ENCODE measurements at regions not wholly inside any gene's neighbourhood (a gene's known extent, or its start where the extent isn't known, plus 50 kb on each side); places are given as distances from the start of the nearest gene placed in this dataset.

DNA sequence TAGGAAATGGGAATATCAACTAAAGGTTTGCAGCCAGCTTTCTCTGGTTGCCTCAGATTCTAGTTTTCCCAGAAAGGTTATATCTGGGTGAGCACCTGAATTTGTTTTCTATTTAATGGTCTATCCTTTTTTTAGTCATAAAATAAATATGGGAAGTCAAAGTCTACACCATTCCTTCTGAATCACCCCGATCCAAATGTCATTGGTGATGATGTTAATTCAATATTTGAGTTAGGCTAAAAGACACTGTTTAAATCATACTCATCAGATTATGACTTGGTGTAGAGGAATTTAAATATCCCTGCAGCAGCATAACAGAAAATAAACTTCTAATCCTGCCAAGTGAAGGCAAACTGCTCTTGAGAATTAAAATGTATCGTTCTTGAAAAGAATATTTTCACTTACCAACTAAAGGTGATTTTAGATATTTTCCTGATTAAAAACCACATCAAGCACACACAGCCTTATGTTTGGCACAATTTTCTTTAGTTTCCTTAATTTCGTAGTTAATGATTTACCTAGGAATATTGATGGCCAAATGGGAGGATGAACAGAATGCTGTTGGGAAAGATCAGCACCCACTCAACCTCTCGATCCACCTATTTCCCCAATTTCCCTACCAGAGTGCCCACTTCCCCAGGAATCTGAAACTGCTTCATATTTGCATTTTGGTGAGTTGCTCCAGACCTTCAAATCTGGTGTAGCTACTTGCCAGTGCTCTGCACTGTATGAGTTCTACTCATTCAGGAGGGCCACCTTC lies 103.1 kb upstream of the TSLP start:
- TF ChIP-seq, protein P1, sequence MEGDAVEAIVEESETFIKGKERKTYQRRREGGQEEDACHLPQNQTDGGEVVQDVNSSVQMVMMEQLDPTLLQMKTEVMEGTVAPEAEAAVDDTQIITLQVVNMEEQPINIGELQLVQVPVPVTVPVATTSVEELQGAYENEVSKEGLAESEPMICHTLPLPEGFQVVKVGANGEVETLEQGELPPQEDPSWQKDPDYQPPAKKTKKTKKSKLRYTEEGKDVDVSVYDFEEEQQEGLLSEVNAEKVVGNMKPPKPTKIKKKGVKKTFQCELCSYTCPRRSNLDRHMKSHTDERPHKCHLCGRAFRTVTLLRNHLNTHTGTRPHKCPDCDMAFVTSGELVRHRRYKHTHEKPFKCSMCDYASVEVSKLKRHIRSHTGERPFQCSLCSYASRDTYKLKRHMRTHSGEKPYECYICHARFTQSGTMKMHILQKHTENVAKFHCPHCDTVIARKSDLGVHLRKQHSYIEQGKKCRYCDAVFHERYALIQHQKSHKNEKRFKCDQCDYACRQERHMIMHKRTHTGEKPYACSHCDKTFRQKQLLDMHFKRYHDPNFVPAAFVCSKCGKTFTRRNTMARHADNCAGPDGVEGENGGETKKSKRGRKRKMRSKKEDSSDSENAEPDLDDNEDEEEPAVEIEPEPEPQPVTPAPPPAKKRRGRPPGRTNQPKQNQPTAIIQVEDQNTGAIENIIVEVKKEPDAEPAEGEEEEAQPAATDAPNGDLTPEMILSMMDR (IDR thresholded peaks at IDR 0.05): no peak
- TF ChIP-seq POLR2A (IDR thresholded peaks at IDR 0.05): no peak
